Left cardiac atrium (tissue), 4 donors: ENCODE measurements at regions not wholly inside any gene's neighbourhood (a gene's known extent, or its start where the extent isn't known, plus 50 kb on each side); places are given as distances from the start of the nearest gene placed in this dataset.
"Not testable (repeated sequence)": the region's sequence is repeated elsewhere in the genome, so short reads cannot be mapped to it uniquely, and the experiment has no call there.

Experiments used
- ATAC-seq, 2 donors: fragments of 200-7000 bp; cut with Tn5 transposase; one replicate each; pipeline ENCODE4 v1.9.1; 2020; ENCODE audit warnings: mild to moderate bottlenecking in 2 of 2, moderate library complexity in 2 of 2
- DNase-seq: peaks from one replicate; pipeline ENCODE4 v3.0.0-alpha.2; 2020
- intact Hi-C, 2 donors: fragments of 100-400 bp; cut with DNase I; formaldehyde crosslinking; loops; one replicate each; pipeline versions ENCODE4 v1.14.1 to v1.15.1; 2022 to 2023
- donor health status: DM: no; HTN: yes; CAD: no.
- donor health status: DM: no; HTN: yes; CAD: no; lungs with severe emphysema.
- donor health status: DM: yes; HTN: yes; CAD: no.
- donor health status: Dilated cardiomyopathy.

DNA sequence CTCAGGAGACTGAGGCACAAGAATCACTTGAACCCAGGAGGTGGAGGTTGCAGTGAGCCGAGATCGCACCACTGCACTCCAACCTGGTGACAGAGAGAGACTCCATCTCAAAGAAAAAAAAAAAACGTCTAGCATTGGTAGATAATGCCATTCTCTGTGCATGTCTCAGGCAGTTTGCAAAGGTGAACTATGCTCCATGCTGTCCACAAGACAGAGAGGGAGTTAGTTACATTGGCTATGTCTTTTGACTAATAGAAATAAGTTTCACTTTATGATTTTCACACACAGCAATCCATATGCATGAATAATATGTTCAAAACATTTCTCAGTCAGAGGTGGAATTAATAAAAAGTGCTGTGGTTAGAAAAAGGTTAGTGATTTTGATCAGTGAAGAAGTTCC is 591.4 kb downstream of the ETS1 start:
- no peak for DNase-seq
- intact Hi-C loops = no loop called here
- ATAC-seq = no peak

DNA sequence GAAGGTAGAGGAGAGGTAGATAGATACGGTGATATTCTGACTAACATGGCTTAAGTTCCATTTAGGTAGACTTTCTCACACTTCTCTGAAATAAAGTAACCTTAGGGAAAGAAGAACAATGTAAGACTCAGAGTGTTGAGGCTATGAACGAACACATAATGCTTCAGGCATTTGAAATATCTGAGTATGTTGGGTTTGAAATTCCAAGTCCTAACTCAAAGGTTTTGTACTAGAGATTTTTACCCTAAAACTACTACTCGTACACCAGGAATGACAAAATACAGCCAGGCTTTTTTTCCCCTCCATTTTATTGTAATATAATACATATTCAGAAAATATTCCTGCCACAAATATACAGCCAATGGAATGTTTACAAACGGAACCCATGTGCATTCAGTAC is 592.6 kb downstream of the ETS1 start:
- intact Hi-C loops = no loop called here
- DNase-seq (no peak), ATAC-seq (no peak)

DNA sequence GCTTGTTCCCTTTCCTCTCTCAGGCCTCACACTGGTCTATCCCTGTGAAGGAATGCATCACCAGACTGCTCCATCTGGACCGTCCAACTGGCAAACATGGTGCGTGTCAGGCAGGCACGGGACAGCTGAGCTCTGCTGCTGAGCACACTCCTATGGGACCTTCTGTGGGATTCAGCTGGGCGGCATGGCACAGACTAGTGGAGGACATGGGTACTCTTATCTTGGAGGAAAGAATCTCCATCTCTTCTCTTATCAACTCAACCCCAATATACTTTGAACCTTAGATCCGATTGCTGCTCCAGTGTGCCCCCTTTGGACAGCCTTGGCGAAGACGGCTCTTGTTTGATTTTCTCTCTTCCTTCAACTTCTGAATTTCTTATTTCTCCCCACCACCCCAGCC is 593.6 kb downstream of the ETS1 start:
- DNase-seq (no peak), ATAC-seq (no peak)
- intact Hi-C loops = no loop called here

DNA sequence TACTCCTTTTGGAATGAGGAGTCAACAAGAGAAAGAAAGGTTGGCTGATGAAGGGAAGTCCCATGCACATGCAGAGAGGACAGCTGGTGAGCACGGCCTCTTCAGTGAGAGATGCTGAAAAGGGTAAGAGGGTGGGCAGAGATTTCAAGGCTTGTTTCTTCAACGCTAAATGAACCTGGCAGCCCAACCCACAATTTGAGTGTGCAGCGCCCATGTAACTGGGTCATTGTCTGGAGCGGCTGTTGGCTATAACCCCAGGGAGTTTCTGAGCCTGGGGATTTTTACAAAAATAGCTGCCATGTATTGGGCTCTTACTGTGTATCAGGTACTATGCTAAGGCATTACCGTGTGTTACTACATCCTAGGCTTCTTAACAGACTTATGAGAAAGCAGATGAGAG is 594.1 kb downstream of the ETS1 start:
- intact Hi-C loops = no loop called here
- no peak for ATAC-seq
- no peak for DNase-seq

DNA sequence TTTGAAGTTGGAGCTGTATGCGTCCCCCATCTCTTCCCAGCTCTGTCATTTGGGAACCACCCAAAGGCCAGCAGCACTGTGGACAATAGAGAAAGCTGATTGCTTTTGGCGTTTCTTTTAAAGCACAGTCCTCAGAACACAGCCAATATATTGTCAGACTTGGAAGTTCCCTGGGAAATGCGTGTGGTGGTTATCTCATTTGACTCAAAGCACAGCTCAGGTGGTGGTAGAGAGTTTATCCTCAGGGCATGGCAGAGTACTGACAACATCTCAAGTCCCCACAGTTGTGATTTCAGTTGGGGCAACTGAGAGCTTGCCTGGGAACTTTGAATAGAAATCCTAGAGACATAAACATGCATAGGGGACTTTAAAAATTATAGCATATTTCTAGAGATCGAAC is 601.3 kb downstream of the ETS1 start:
- DNase-seq = no peak
- intact Hi-C loops = no loop called here
- ATAC-seq = no peak

DNA sequence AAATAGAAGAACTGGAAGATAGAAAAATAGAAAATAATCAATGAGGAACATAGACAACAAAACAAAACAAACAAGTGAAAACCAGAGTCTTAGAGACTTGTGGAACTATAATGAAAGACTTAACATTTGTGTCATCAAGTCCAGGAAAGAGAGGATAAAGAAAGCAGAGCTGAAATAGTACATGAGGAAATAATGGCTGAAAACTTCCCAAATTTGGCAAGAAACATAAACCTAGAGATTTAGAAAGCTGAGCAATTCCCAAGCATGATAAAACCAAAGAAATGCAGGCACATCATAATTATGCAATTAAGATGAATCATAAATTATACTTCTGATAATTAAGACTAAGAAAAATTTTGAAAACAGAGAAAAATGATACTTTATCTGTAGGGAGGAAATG is 614.5 kb downstream of the ETS1 start:
- ATAC-seq = no peak
- no peak for DNase-seq
- intact Hi-C loops = no loop called here

DNA sequence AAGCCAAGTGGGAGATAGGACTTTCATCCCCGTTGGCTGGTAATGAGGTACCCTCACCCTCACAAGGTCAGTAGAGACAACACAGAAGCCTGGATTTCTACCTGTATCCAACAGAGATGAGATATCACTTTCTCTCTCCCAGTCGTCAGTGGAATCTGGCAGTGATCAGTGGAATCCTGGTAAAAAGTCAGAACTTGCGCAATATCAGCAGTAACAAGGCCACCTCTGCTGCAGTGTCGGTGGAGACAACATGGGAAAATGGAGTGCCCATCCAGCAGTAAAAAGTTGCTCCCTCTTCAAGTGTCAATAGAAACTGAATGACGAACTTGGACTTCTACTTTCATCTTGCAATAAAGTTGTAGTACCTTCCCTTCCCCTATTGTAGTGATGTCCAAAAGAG is 615.9 kb downstream of the ETS1 start:
- intact Hi-C loops = no loop called here
- ATAC-seq (no peak), DNase-seq (no peak)

DNA sequence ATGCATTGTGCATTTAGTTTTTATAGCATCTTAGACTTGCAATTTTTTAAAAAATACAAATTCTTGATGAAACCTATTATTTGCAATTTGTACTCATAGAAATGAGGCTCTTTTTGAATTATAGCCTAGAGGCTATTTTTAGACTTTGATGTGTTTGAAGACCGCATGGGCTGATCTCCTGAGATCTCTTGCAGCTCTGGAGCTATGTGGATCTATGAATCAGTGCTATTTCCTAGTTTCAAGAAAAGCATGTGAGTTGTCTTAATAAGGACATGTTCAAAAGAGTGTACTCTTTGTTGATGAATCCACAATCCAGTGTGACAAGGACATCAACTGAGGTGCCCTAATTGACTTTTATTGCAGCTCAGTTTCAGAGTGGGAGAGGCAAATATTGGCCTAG is 620.5 kb downstream of the ETS1 start:
- DNase-seq = no peak
- intact Hi-C loops = no loop called here
- no peak for ATAC-seq

DNA sequence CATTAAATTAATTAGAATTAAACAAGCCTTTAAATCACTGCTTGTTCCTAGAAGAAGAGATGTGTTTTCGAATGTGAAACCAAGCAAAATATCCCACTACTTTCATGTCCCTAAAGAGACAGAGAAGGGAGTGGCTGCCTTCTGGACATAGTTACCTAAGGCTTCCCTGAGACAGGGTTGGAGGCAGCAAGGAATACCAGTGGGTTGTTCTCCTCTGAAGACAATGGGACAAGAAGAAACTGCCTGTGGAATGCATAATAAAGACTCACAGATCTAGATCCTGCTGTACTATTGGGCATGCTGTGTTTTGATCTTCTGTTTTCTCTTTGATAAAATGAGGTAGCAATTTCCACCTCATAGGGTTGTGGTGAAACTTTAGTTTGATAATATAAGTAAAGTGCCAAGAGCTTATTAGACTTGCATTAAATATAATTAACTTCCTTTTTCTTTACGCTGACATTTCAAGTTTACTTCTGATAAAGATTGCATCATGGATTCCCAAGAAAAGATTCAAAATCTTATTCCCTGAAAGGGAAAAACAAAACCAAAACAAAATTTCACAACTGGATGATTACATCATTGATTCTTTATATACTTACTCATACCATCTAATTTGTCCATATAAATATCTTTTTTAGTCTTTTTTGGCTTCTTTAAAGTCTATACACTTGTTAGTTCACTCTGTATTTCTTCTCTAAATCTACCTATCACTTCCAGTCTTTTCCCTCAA is 621.3 kb downstream of the ETS1 start:
- DNase-seq = no peak
- no peak for ATAC-seq
- intact Hi-C loops = no loop called here

DNA sequence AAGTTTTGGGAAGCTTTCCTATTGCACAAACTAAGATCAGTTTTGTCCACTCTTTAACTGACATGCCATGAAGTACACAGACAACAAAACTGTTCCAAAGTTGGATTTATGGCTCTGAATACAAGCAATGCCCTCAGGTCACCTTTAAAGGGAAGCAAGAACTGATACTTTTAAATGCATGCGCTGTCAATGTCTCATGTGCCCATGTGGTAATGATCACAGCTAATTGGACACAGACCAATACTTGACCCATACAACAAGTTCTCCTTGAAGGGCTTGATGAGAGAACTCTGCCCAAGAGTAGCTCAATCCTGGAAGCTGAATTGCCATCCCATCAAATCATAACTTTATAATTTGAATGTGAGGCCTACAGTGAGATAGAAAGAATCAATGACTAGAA is 624.9 kb downstream of the ETS1 start:
- no peak for DNase-seq
- intact Hi-C loops = no loop called here
- ATAC-seq = no peak

DNA sequence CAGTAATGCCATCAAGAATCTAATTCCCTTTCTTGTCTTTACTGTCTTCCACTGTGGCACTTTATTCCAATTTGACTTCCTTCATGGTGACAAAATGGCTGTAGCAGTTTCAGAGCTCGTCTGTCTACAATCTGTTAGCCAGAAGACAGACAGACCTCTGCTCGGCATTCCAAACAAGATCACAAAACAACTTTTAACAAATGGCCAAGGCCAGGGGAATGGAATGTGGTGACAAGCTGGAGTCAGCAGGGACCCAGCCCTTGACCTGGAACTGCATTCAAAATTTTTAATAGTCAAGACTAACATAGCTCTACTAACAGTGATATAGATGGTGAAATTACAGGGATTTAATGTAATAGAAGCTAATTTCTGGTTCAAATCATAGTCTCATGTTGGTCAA is 637.2 kb downstream of the ETS1 start:
- intact Hi-C loops = no loop called here
- ATAC-seq (no peak), DNase-seq (no peak)

DNA sequence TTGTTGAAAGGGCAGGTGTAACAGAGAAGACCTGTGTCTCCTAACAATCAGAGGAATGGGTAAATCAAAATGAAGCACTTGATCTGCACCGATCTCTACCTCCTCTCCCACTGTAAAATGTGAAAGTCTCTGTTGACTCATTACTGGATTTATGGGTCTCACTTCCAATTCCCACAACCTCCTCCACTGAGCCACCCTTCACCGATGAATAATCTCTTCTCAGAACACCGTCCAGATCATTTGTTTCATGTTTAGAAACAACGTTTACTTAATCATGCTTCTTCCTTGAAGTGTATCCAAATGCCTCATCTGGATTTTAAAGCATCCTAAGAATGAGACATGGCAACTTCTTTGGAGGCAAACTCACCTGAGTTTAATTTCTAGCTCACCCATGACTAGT is 643.6 kb downstream of the ETS1 start:
- ATAC-seq = no peak
- intact Hi-C loops = no loop called here
- no peak for DNase-seq

DNA sequence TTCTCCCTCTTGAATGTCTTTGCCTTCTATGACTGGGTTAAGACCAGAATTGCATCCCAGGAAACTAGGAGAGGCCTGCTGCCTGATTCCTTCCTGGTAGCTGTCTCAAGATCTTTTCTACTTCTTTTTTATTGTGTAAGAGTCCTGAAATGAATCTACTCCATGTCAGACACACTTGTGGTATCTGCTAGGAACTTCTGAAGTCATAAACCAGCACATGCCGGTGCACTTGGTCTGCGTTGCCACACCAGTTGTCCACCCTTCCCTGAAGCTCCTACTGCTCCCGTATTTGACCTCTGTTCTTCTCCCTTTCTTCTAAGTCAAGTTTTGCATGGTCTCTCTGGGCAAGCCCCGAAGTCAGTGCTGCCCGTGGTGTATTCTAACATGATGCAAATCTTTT is 644.2 kb downstream of the ETS1 start:
- ATAC-seq = no peak
- intact Hi-C loops = no loop called here
- no peak for DNase-seq

DNA sequence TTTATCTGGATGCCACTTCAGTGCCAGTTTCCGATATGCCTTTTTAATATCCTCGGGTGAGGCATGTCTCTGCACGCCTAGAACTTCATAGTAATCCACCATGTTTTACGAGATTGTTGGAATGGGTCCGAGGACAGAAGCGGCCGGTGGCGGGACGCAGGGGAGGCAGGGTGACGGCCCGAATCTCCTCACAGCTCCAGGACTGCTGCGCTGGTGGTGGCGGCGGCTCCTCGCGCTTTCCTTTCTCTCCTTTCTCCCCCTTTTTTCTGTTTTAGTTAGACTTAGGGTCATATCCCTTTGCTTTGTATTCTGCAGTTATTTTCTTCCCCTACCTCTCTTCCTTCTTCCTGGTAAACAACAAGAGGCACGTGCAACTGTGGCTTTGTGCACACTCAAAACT is 645.8 kb downstream of the ETS1 start:
- DNase-seq, intact Hi-C loops, ATAC-seq: not testable (repeated sequence)

DNA sequence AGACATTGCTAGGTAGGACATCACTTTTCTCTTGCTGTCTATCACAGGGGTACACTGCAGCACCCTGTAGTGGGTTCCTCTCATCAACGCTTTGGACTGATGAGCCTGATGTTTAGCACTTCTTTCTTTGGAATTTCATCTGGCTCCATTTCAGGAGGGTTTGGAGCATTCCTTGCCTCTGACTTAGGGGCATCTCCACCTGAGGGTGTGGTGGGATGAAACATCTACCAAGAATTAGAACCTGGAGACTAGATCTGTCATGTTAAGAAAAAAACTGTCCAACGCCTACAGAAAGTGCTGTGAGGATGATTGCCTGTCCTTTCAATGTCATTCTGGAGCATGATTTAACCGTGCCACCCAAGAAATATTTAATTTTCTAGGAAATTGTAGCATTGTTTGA is 648.4 kb downstream of the ETS1 start:
- ATAC-seq = no peak
- intact Hi-C loops = no loop called here

DNA sequence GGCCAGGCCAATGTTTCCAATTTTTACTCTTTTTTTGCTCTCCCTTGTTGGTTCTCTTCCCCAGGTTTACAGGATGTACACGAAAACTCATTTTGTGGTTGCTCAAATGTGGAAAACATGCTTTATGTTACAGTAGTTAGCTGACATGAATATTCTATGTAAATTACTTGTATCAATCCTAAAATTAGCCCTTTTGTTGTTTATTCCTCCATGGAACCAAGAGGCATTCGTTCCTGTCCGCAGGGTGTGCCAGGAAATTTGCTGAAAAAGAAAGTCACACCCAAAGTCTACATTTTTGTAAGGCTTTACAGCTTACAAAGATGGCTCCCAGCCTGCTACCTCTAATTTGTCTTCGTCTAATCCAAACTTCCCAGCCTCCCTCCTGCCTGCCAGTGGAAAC is 652.3 kb downstream of the ETS1 start:
- no peak for DNase-seq
- intact Hi-C loops = no loop called here
- ATAC-seq = no peak

More for the DNA sequence above, 648.4 kb downstream of the ETS1 start:
- no peak for DNase-seq

DNA sequence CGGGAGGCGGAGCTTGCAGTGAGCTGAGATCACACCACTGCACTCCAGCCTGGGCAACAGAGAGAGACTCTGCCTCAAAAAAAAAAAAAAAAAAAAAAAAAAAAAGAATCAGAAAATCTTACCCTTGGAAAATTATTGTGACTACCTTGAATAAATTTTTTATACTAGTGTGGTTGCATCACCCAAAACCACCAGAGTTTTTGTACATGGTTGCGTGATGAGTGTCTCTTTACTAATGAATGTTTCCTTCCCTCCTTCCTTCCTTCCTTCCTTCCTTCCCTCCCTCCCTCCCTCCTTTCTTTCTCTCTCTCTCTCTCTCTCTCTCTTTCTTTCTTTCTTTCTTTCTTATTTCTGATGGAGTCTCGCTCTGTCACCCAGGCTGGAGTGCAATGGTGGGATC is 653.4 kb downstream of the ETS1 start:
- DNase-seq, intact Hi-C loops, ATAC-seq: not testable (repeated sequence)

DNA sequence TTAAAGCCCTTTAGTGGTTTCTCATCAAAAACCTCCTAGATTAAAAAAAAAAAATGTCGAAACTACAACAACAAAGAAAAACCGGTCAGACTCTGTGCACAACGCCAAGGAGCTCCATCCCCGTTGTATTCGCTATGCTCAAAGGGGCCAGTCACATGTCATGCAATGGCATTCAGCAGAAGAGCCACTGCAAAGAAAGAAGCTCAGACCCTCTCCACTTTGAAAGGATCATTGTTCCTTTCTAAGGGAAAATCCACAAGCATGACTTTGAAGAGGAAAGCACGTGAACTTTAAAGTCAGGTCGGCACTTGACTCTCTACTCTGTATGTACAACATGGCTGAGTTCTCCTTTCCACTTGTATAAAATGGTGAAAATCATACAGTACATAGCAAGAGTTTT is 655.6 kb downstream of the ETS1 start:
- DNase-seq (no peak), ATAC-seq (no peak)
- intact Hi-C loops = no loop called here

DNA sequence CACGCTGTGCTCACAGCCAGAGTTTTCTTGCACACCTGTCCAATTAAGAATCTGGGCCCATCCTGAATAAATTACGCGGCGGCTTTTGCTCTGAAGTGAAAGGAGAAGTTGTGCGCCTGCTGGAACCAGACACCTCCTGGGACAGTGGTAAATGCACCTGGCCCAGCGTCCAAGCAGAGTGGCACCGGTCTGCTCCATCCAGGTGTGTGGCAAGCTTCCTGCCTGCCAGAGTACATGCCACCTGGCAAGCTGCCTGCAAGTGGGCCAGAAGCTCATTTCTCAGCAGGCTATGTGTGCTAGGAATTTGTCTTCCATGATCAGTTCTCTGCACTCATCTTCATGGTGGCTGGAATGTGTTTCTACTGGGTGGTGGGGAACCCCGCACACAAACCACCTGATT is 660.6 kb downstream of the ETS1 start:
- DNase-seq (no peak), ATAC-seq (no peak)
- intact Hi-C loops = no loop called here

DNA sequence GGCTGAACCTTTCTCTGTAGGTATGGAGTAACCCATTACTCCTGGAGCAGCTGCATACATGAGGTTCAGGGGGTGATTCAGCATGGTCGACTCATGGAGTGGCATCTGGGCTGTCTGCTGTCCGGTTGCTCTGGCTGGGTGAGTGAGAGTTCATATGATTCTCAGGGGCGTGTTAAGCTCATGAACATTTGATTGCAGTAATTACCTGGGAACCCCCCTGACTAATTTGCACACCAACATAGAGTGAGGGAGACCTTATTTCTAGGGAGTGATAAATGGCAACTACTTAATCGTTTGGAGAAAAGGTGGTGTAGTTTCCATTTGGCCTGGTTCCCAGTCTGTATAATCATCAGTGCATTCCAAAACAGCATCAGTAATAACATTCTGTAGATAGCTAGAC is 661.9 kb downstream of the ETS1 start:
- DNase-seq (no peak), ATAC-seq (no peak)
- intact Hi-C loops = no loop called here

DNA sequence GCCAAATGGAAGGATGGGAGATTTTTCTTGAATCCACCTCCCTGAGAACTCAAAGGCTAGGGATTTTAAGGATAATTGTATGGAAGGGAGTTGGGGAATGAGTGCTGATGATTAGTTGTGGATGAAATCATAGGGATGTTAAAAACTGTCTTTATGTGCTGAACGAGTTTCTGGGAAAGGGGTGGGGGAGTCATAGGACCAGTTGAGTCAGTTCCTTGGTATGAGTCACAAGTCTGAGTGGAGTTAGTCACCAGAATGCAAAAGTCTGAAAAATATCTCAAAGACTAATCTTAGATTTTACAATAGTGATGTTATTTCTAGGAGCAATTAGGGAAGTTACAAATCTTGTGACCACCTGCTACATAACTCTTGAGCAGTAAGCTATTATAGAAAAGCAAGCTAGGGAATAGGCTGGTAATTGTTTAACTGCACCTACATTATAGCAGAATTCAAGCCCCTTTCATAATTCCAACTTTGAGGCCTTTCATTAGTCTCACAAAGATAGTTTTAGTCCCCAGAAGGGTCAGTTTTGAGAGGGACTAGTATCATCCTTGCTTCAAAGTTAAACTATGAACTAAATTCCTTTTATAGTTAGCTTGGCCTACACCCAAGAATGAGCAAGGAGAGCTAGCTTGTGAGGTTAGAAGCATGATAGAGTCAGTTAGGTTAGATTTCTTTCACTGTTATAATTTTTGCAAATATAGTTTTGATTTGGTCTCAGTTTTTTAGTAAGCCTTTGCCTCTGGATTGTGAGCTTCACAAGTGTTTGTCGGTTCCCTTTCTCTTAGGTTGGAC is 668.0 kb downstream of the ETS1 start:
- DNase-seq (no peak), ATAC-seq (no peak)
- intact Hi-C loops = no loop called here
